ENCODE measurements at regions not wholly inside any gene's neighbourhood (a gene's known extent, or its start where the extent isn't known, plus 50 kb on each side); places are given as distances from the start of the nearest gene placed in this dataset.

DNA sequence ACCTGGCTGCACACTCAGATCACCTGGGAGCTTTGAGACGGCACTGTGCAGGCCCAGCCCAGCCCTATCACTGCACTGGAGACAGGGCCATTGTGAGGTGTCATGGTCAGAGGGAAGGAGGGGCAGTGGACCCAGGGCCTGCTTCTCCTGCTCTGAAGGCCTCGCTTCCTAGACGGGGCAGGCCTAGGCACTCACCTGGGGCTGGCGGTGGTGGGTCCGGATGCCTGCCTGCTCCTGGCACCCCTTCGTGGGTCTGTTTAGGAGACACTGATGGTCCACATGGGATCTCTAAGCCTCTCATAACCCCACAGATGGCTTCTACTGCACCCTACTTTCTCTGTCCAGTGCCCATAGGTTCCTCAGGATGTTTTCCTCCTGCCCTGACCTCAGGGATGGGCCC, 230.9 kb downstream of the MATN1 start:
- H3K27ac ChIP-seq (ENCODE audit: extremely low read length, insufficient read depth, low read length), result no peak overlapping the region
- H3K9ac ChIP-seq (ENCODE audit: insufficient read depth, low read depth, low read length), result no peak overlapping the region
- BruUV-seq (replicated peaks), result no TSS peak
- WGBS (ENCODE audit: low lambda C conversion rate), result 33% methylated on average over 3 of the region's 6 CpGs
- H3K36me3 ChIP-seq (replicated peaks in 1 of 2; ENCODE audit: control insufficient read depth in 1 of 2, insufficient read depth in 2 of 2, low read length in 2 of 2), result no peaks in the 10 kb centered on the region
- ATAC-seq (no peak), DNase-seq (ENCODE audit: low spot score) (no peak), FAIRE-seq (no peak)
- intact Hi-C loops (cut with micrococcal nuclease; ENCODE audit: unreplicated experiment) (no loop called here), in situ Hi-C loops (cut with HindIII; ENCODE audit: extremely low pct_ligation_motif_present, low pct_unique_long_range_greater_than_20kb) (no loop called here)
- H4K20me1 ChIP-seq (ENCODE audit: insufficient read depth, low read length), result no peaks in the 10 kb centered on the region
- no peak overlapping the region for H3K4me3 ChIP-seq (replicated peaks in 1 of 3; ENCODE audit: insufficient read depth in 1 of 3, low read depth in 2 of 3, low read length in 3 of 3)
- H3K79me2 ChIP-seq (ENCODE audit: insufficient read depth, low read length), result no peaks in the 10 kb centered on the region
- H3K4me2 ChIP-seq (ENCODE audit: low read depth, low read length), result no peak overlapping the region
- no peaks in the 10 kb centered on the region for H3K4me1 ChIP-seq (ENCODE audit: insufficient read depth, low read length)
- H2AFZ ChIP-seq (ENCODE audit: low read length), result no peak overlapping the region
- H3K9me3 ChIP-seq (ENCODE audit: low read length), result no peaks in the 10 kb centered on the region
- POLR2A ChIA-PET, result no interaction called here
- no peaks in the 10 kb centered on the region for H3K27me3 ChIP-seq (ENCODE audit: control insufficient read depth in 1 of 2, insufficient read depth in 2 of 2, low read length in 2 of 2)
- TF ChIP-seq, protein P1, sequence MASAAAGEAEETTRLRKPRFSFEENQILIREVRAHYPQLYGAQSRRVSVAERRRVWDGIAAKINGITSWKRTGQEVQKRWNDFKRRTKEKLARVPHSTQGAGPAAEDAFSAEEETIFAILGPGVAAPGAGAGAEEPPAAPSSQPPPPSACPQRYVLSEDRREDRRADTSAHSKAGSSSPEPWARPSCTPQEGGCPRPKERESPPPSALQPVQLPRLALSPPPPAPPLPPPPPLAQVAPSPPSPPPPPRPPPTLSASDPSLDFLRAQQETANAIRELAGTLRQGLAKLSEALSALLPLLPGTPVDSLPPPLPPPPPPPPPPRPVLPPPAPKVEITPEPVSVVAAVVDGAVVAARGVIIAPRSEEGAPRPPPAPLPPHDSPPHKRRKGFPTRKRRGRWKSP (CRISPR knock-in tag; IDR thresholded peaks at IDR 0.05), result no peak
- TF ChIP-seq ZNF713 (CRISPR knock-in tag; IDR thresholded peaks at IDR 0.05), result no peak
- no peak for TF ChIP-seq DR1 (CRISPR knock-in tag; IDR thresholded peaks at IDR 0.05)
- CTCF ChIA-PET (ENCODE audit: low intra/inter-chr PET ratio, low total read pairs), result no interaction called here

DNA sequence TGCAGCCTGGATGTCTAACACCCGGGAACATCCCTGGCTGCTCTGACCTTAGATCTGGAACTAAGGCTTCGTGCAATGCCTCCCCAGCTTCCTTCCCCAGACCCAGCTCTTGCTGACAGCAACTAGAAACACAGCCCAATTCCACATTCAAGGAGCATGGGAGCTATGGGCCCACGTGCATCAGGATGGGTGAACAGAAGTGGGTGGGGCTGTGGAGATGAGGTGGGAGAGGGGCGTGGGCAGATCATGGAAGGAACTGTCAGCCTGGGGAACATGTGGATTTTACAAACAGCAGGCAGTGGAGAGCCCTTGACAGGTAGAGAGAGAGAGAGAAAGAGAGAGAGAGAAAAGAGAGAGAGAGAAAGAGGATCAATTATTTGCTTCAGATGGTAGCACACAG, 231.6 kb downstream of the MATN1 start:
- Histone ChIP-seq H3K4me1 (ENCODE audit: insufficient read depth, low read length) (no peaks in the 10 kb centered on the region), H3K9ac (ENCODE audit: insufficient read depth, low read depth, low read length) (no peak overlapping the region), H3K4me3 (replicated peaks in 1 of 3; ENCODE audit: insufficient read depth in 1 of 3, low read depth in 2 of 3, low read length in 3 of 3) (no peak overlapping the region), H2AFZ (ENCODE audit: low read length) (no peak overlapping the region), H3K27ac (ENCODE audit: extremely low read length, insufficient read depth, low read length) (no peak overlapping the region), H3K79me2 (ENCODE audit: insufficient read depth, low read length) (no peaks in the 10 kb centered on the region), H4K20me1 (ENCODE audit: insufficient read depth, low read length) (no peaks in the 10 kb centered on the region), H3K27me3 (ENCODE audit: control insufficient read depth in 1 of 2, insufficient read depth in 2 of 2, low read length in 2 of 2) (no peaks in the 10 kb centered on the region), H3K36me3 (replicated peaks in 1 of 2; ENCODE audit: control insufficient read depth in 1 of 2, insufficient read depth in 2 of 2, low read length in 2 of 2) (no peaks in the 10 kb centered on the region), H3K9me3 (ENCODE audit: low read length) (no peaks in the 10 kb centered on the region), H3K4me2 (ENCODE audit: low read depth, low read length) (no peak overlapping the region)
- DNase-seq (ENCODE audit: low spot score) (no peak), ATAC-seq (no peak), FAIRE-seq (no peak)
- no TSS peak for BruUV-seq (replicated peaks)
- ChIA-PET CTCF (ENCODE audit: low intra/inter-chr PET ratio, low total read pairs) (no interaction called here), POLR2A (no interaction called here)
- 30% methylated on average over 4 of the region's 4 CpGs for WGBS (ENCODE audit: low lambda C conversion rate)
- in situ Hi-C loops (cut with HindIII; ENCODE audit: extremely low pct_ligation_motif_present, low pct_unique_long_range_greater_than_20kb), result no loop called here
- intact Hi-C loops (cut with micrococcal nuclease; ENCODE audit: unreplicated experiment), result no loop called here
- no peak for TF ChIP-seq RFX1 (IDR thresholded peaks at IDR 0.05)
- no peak for TF ChIP-seq BRD4 (CRISPR knock-in tag; IDR thresholded peaks at IDR 0.05)
- TF ChIP-seq, protein P2, sequence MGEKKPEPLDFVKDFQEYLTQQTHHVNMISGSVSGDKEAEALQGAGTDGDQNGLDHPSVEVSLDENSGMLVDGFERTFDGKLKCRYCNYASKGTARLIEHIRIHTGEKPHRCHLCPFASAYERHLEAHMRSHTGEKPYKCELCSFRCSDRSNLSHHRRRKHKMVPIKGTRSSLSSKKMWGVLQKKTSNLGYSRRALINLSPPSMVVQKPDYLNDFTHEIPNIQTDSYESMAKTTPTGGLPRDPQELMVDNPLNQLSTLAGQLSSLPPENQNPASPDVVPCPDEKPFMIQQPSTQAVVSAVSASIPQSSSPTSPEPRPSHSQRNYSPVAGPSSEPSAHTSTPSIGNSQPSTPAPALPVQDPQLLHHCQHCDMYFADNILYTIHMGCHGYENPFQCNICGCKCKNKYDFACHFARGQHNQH (CRISPR knock-in tag; IDR thresholded peaks at IDR 0.05), result no peak
- TF ChIP-seq GABPA (IDR thresholded peaks at IDR 0.05; ENCODE audit: low read depth, low read length), result no peak
- TF ChIP-seq GABPA (CRISPR knock-in tag; IDR thresholded peaks at IDR 0.05; ENCODE audit: low read depth), result no peak
- TF ChIP-seq ZNF180 (CRISPR knock-in tag; IDR thresholded peaks at IDR 0.05; ENCODE audit: borderline replicate concordance, low read depth), result no peak
- no peak for TF ChIP-seq JUND (CRISPR knock-in tag; IDR thresholded peaks at IDR 0.05)
- TF ChIP-seq, protein P3, sequence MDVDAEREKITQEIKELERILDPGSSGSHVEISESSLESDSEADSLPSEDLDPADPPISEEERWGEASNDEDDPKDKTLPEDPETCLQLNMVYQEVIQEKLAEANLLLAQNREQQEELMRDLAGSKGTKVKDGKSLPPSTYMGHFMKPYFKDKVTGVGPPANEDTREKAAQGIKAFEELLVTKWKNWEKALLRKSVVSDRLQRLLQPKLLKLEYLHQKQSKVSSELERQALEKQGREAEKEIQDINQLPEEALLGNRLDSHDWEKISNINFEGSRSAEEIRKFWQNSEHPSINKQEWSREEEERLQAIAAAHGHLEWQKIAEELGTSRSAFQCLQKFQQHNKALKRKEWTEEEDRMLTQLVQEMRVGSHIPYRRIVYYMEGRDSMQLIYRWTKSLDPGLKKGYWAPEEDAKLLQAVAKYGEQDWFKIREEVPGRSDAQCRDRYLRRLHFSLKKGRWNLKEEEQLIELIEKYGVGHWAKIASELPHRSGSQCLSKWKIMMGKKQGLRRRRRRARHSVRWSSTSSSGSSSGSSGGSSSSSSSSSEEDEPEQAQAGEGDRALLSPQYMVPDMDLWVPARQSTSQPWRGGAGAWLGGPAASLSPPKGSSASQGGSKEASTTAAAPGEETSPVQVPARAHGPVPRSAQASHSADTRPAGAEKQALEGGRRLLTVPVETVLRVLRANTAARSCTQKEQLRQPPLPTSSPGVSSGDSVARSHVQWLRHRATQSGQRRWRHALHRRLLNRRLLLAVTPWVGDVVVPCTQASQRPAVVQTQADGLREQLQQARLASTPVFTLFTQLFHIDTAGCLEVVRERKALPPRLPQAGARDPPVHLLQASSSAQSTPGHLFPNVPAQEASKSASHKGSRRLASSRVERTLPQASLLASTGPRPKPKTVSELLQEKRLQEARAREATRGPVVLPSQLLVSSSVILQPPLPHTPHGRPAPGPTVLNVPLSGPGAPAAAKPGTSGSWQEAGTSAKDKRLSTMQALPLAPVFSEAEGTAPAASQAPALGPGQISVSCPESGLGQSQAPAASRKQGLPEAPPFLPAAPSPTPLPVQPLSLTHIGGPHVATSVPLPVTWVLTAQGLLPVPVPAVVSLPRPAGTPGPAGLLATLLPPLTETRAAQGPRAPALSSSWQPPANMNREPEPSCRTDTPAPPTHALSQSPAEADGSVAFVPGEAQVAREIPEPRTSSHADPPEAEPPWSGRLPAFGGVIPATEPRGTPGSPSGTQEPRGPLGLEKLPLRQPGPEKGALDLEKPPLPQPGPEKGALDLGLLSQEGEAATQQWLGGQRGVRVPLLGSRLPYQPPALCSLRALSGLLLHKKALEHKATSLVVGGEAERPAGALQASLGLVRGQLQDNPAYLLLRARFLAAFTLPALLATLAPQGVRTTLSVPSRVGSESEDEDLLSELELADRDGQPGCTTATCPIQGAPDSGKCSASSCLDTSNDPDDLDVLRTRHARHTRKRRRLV (CRISPR knock-in tag; IDR thresholded peaks at IDR 0.05), result no peak
- TF ChIP-seq, protein P4, sequence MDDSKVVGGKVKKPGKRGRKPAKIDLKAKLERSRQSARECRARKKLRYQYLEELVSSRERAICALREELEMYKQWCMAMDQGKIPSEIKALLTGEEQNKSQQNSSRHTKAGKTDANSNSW (CRISPR knock-in tag; IDR thresholded peaks at IDR 0.05; ENCODE audit: borderline replicate concordance), result no peak
